Thoracic aorta (tissue), 2 donors: ENCODE measurements at regions not wholly inside any gene's neighbourhood (a gene's known extent, or its start where the extent isn't known, plus 50 kb on each side); places are given as distances from the start of the nearest gene placed in this dataset.
A peak's percentile ranks its signal among the peaks of the same experiment; 100 is the strongest.

Experiments used
- ATAC-seq: fragments of 150-250 bp; one replicate; pipeline ENCODE4 v1.8.0; 2017; ENCODE audit warnings: low read depth; ENCODE audit not compliant: insufficient number of reproducible peaks, low FRiP score
- DNase-seq: peaks from one replicate; pipeline ENCODE4 v3.0.0-alpha.2; 2020; ENCODE audit warnings: low spot score
- H3K27ac ChIP-seq, 2 donors: fragments of 200-600 bp; sonication (generic); 1 replicate in 1 of 2; 2 replicates in 1 of 2; pipeline ENCODE4 v1.5.1; 2016; ENCODE audit warnings: mild to moderate bottlenecking in 2 of 2, moderate library complexity in 2 of 2
- H3K27me3 ChIP-seq: fragments of 200-600 bp; sonication (generic); replicated peaks from 2 replicates; pipeline ENCODE4 v1.6.0; 2016; ENCODE audit warnings: mild to moderate bottlenecking; ENCODE audit not compliant: insufficient read depth
- H3K36me3 ChIP-seq: fragments of 200-600 bp; sonication (generic); one replicate; pipeline ENCODE4 v1.5.1; 2016
- H3K4me1 ChIP-seq, 2 donors: fragments of 200-600 bp; sonication (generic); 1 replicate in 1 of 2; 2 replicates in 1 of 2; pipeline versions ENCODE4 v1.5.1 to v1.6.0; 2016; ENCODE audit warnings: low read depth in 2 of 2, mild to moderate bottlenecking in 1 of 2; ENCODE audit not compliant: control insufficient read depth in 1 of 2
- H3K4me3 ChIP-seq: fragments of 200-600 bp; sonication (generic); 2 replicates; pipeline ENCODE4 v1.5.1; 2016; ENCODE audit warnings: mild to moderate bottlenecking
- H3K9me3 ChIP-seq: fragments of 200-600 bp; sonication (generic); 2 replicates; pipeline ENCODE4 v1.5.1; 2016
- TF ChIP-seq, protein P1 (sequence below): fragments of 200-600 bp; sonication (generic); IDR thresholded peaks from one replicate; pipeline ENCODE4 v1.5.1; 2019; ENCODE audit warnings: antibody characterized with exemption

DNA sequence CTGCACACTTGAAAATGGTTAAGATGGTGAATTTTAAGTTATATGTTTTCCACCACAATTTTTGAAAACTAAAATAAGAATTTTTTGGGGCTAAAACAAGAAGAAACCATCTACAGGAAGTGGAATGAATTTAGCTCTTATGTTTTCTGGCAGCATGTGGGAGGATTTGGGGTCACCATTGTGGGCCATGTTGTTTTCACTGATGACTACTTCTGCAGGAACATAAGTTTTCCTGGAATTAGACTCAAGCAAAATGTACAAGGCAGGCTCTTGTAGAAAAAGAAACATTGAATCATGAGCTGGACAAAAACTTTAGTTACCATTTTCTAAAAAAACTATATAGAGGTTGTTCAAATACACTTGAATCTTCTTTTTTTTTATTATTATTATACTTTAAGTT, 125.3 kb upstream of the C1QTNF9B start:
- H3K27ac ChIP-seq = no peak overlapping the region
- DNase-seq = no peak
- TF ChIP-seq, protein P1, sequence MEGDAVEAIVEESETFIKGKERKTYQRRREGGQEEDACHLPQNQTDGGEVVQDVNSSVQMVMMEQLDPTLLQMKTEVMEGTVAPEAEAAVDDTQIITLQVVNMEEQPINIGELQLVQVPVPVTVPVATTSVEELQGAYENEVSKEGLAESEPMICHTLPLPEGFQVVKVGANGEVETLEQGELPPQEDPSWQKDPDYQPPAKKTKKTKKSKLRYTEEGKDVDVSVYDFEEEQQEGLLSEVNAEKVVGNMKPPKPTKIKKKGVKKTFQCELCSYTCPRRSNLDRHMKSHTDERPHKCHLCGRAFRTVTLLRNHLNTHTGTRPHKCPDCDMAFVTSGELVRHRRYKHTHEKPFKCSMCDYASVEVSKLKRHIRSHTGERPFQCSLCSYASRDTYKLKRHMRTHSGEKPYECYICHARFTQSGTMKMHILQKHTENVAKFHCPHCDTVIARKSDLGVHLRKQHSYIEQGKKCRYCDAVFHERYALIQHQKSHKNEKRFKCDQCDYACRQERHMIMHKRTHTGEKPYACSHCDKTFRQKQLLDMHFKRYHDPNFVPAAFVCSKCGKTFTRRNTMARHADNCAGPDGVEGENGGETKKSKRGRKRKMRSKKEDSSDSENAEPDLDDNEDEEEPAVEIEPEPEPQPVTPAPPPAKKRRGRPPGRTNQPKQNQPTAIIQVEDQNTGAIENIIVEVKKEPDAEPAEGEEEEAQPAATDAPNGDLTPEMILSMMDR = no peak
- no peaks in the 10 kb centered on the region for H3K4me1 ChIP-seq
- no peak for ATAC-seq
- no peaks in the 10 kb centered on the region for H3K27me3 ChIP-seq
- no peak overlapping the region for H3K4me3 ChIP-seq
- H3K9me3 ChIP-seq = no peaks in the 10 kb centered on the region
- no peaks in the 10 kb centered on the region for H3K36me3 ChIP-seq

DNA sequence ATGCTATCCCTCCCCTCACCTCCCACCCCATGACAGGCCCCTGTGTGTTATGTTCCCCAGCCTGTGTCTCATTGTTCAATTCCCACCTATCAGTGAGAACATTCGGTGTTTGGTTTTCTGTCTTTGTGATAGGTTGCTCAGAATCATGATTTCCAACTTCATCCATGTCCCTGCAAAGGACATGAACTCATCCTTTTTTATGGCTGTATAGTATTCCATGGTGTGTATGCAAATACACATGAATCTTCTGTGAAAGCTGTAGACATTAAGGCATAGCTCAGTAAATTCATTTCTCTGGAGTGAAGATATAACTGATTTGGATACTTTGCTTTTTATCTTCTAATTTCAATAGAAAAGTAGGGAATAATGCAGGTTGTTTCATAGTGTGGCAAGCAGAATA, 125.8 kb upstream of the C1QTNF9B start:
- Histone ChIP-seq H3K4me3 (no peak overlapping the region), H3K9me3 (no peaks in the 10 kb centered on the region), H3K27ac (no peak overlapping the region), H3K4me1 (no peaks in the 10 kb centered on the region), H3K36me3 (no peaks in the 10 kb centered on the region), H3K27me3 (no peaks in the 10 kb centered on the region)
- no peak for DNase-seq
- ATAC-seq = no peak
- TF ChIP-seq, protein P1 = no peak

DNA sequence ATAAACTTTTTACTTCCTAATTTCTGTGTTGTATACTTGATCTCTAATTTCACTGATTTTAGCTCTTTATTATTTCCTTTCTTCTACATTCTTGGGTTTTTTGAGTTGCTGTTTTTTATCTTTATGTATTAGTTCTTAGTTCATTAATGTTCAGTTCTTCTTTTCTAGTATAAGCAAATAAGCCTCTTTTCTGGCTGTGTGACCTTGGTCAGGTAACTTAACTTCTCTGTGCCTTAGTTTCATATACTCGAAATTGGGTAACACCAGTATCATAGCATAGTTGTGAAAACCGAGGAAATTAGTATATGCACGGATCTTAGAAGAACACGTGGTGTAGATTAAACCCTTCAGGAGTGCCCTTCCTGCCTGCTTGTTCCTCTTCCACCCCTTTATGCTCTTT, 130.2 kb upstream of the C1QTNF9B start:
- Histone ChIP-seq H3K27ac (no peak overlapping the region), H3K36me3 (no peaks in the 10 kb centered on the region), H3K4me1 (peaks cover 7 to 14% of the 10 kb centered on the region in 2 donors), H3K9me3 (no peaks in the 10 kb centered on the region), H3K27me3 (no peaks in the 10 kb centered on the region), H3K4me3 (no peak overlapping the region)
- TF ChIP-seq, protein P1 = no peak
- no peak for DNase-seq
- ATAC-seq = no peak

DNA sequence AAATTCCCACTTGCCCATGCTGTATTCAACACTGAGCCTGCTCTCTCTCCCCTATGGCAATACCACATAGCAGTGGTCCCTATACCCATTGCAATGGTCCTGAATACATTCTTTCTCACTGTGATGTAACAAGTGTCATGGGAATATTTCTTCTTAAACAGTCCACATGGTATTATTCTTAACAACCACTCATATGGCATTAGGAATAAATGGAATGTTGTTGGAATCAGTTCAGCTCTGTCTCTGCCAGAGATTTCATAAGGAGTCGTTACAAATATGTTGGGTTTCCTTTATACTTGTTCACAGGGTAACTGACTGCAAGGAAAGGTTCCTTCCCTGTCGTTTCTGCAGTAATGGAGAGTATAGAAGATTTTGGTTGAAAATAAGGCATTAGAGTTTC, 128.3 kb upstream of the SPATA13 start:
- peaks cover 28 to 35% of the 10 kb centered on the region in 2 donors for H3K4me1 ChIP-seq
- peak; percentile 27 for ATAC-seq

DNA sequence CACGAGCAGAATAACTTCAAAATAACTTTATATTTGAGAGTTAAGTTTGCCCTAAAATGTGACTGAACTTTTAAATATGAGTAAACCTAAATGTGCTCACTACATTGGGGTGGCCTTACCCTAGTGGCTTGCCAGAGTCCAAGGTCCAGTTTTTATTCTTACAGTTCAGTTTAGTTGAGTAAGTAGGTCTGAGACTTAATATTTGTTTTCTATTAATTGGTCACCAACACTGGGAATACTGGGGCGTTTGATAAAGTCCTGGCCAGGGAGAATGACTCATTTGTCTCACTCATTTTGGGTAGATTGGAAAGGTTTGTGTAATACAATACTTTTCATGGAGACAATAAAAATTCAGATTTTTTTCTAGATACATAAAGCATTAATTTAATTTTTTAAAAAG, 127.8 kb upstream of the SPATA13 start:
- Histone ChIP-seq H3K4me3 (peak overlapping the region; percentile 20), H3K36me3 (no peaks in the 10 kb centered on the region), H3K27me3 (no peaks in the 10 kb centered on the region), H3K9me3 (no peaks in the 10 kb centered on the region), H3K27ac (peak overlapping the region; percentile 5 to 70), H3K4me1 (peaks cover 28 to 35% of the 10 kb centered on the region in 2 donors)
- ATAC-seq (no peak), DNase-seq (no peak)
- TF ChIP-seq, protein P1 = no peak

More for the DNA sequence above, 128.3 kb upstream of the SPATA13 start:
- Histone ChIP-seq H3K4me3 (peak overlapping the region; percentile 20), H3K9me3 (no peaks in the 10 kb centered on the region), H3K27me3 (no peaks in the 10 kb centered on the region), H3K27ac (peak overlapping the region; percentile 5 to 70), H3K36me3 (no peaks in the 10 kb centered on the region)
- TF ChIP-seq, protein P1 = no peak
- no peak for DNase-seq
